CD4-positive, alpha-beta T cell (primary cell): ENCODE measurements at regions not wholly inside any gene's neighbourhood (a gene's known extent, or its start where the extent isn't known, plus 50 kb on each side); places are given as distances from the start of the nearest gene placed in this dataset.

ENCODE experiments used
- ATAC-seq: fragments of 200-7000 bp; cut with Tn5 transposase; one replicate; pipeline ENCODE4 v1.10.0; 2022; ENCODE audit warnings: mild to moderate bottlenecking; ENCODE audit not compliant: poor library complexity
- CTCF ChIA-PET: fragments of 350-600 bp; sonication (Branson Sonifier 250); formaldehyde crosslinking; loops from one replicate; lab custom pipeline; 2021; ENCODE audit warnings: antibody characterized with exemption, inconsistent platforms; lab: Charles Lee
- POLR2A ChIA-PET: fragments of 350-600 bp; sonication (Branson Sonifier 250); formaldehyde crosslinking; loops from one replicate; lab custom pipeline; 2021; ENCODE audit warnings: antibody characterized with exemption, inconsistent platforms; lab: Charles Lee
- DNase-seq, 14 experiments: peaks; one replicate each; pipeline ENCODE4 v3.0.0-alpha.2; 2013 to 2020; ENCODE audit warnings: mixed read lengths in 2 of 14
- H3K27ac ChIP-seq, 2 donors: one replicate each; pipeline versions ENCODE4 v1.5.1 to v1.7.0; 2013; ENCODE audit warnings: low read length in 2 of 2, low read depth in 1 of 2, mild to moderate bottlenecking in 1 of 2
- H3K27me3 ChIP-seq, 2 experiments: 1 replicate in 1 of 2; 2 replicates in 1 of 2; pipeline versions ENCODE4 v1.6.1 to v1.7.0; 2013; ENCODE audit warnings: low read length in 2 of 2, control low read depth in 1 of 2, mild to moderate bottlenecking in 1 of 2, moderate library complexity in 1 of 2; ENCODE audit not compliant: insufficient read depth in 2 of 2, control insufficient read depth in 1 of 2
- H3K36me3 ChIP-seq: one replicate; pipeline ENCODE4 v1.6.1; 2013; ENCODE audit warnings: low read length, control low read depth; ENCODE audit not compliant: insufficient read depth
- H3K4me1 ChIP-seq: one replicate; pipeline ENCODE4 v1.6.1; 2013; ENCODE audit warnings: low read length, control low read depth; ENCODE audit not compliant: insufficient read depth
- H3K4me3 ChIP-seq: one replicate; pipeline ENCODE4 v1.5.1; 2013; ENCODE audit warnings: mild to moderate bottlenecking, low read length, moderate library complexity
- H3K9me3 ChIP-seq, 2 experiments: 1 replicate in 1 of 2; 2 replicates in 1 of 2; pipeline versions ENCODE4 v1.6.1 to v1.7.0; 2013; ENCODE audit warnings: low read length in 2 of 2, mild to moderate bottlenecking in 2 of 2, control low read depth in 1 of 2, moderate library complexity in 1 of 2; ENCODE audit not compliant: control insufficient read depth in 1 of 2, insufficient read depth in 1 of 2
- H3K27ac Mint-ChIP-seq: one replicate; pipeline ENCODE4 v1.8.0; 2020; ENCODE audit warnings: mixed read lengths
- H3K27me3 Mint-ChIP-seq: one replicate; pipeline ENCODE4 v1.8.0; 2021; ENCODE audit warnings: mixed read lengths
- H3K36me3 Mint-ChIP-seq: one replicate; pipeline ENCODE4 v1.8.0; 2021; ENCODE audit warnings: low read depth, mixed read lengths
- H3K4me1 Mint-ChIP-seq: one replicate; pipeline ENCODE4 v1.8.0; 2021; ENCODE audit warnings: low read depth, mixed read lengths
- H3K4me3 Mint-ChIP-seq: one replicate; pipeline ENCODE4 v1.8.0; 2020; ENCODE audit warnings: mild to moderate bottlenecking, mixed read lengths
- H3K9me3 Mint-ChIP-seq: one replicate; pipeline ENCODE4 v1.8.0; 2020; ENCODE audit warnings: mixed read lengths
- intact Hi-C, 2 experiments: fragments of 100-400 bp; cut with DNase I in 1 of 2; cut with micrococcal nuclease in 1 of 2; formaldehyde crosslinking; loops; one replicate each; pipeline versions ENCODE4 v1.15.1 to v1.9.0; 2023 to 2025; cut with DNase I, micrococcal nuclease
- TF ChIP-seq, protein P1 (sequence below): fragments of 200-600 bp; IDR thresholded peaks from one replicate; pipeline ENCODE4 v1.8.0; 2022; ENCODE audit warnings: antibody characterized with exemption, mild to moderate bottlenecking

DNA sequence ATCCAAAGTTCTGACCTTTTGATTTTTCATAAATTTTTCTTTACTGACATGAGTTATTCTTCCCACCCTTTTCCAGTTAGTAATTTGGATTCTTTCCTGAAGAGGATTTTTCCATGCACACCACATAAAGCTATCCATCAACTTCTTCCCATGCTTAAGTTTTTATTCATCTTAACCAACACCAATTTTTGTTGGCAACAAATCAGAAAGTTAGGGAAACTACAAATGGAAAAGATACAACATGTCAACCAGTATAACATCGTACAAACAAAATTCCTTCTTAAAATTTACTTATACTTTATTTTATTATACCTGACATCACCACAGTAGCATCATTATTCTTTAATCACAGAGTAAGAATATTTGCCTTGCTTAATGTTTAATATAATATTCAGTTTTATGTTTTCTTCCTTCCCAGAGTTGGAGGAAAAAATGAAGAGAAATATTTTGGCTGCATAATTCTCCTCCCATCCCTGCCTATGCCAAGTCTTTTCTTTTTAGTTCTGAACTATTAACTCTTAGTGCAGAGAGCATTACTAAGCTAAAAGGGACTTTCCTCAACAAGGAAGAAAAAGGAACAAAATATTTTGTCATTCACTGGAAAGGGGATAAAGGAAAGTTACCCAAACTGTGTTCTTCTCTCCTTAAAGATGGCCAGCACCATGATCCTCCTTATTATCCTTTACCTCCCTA is 67.5 kb upstream of the MEOX2 start:
- ATAC-seq = no peak
- intact Hi-C loops = no loop called here
- POLR2A ChIA-PET = no interaction called here

DNA sequence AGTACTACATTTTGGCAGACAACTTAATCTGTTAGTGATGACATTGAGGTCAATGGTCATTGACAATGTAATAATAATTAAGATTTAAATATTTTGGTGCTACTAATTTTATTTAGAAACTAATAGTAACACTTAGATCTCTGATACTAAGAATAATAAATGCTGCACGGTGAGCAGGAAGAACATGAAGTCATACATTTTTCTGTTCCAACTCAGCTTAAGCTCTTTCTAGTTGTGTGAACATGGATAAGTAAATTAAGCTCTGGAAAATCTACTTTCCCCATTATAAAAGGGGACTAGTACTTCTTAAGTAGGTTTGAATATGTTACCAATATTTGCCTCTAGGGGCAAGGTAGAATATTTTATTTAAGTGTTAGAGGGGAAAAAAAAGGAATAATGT is 65.9 kb upstream of the MEOX2 start:
- Histone ChIP-seq H3K9me3 (peaks cover 0 to 7% of the 10 kb centered on the region in 2 experiments), H3K27ac (no peak overlapping the region), H3K27me3 (no peaks in the 10 kb centered on the region), H3K4me1 (no peaks in the 10 kb centered on the region), H3K36me3 (no peaks in the 10 kb centered on the region), H3K4me3 (no peak overlapping the region)
- POLR2A ChIA-PET = interaction anchor here (0.7 kb wide), 1 partner anchor 1865 kb away, joined by 3 read pairs; no protein-coding TSS in a partner anchor
- TF ChIP-seq, protein P1, sequence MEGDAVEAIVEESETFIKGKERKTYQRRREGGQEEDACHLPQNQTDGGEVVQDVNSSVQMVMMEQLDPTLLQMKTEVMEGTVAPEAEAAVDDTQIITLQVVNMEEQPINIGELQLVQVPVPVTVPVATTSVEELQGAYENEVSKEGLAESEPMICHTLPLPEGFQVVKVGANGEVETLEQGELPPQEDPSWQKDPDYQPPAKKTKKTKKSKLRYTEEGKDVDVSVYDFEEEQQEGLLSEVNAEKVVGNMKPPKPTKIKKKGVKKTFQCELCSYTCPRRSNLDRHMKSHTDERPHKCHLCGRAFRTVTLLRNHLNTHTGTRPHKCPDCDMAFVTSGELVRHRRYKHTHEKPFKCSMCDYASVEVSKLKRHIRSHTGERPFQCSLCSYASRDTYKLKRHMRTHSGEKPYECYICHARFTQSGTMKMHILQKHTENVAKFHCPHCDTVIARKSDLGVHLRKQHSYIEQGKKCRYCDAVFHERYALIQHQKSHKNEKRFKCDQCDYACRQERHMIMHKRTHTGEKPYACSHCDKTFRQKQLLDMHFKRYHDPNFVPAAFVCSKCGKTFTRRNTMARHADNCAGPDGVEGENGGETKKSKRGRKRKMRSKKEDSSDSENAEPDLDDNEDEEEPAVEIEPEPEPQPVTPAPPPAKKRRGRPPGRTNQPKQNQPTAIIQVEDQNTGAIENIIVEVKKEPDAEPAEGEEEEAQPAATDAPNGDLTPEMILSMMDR = no peak
- no peak overlapping the region for H3K4me3 Mint-ChIP-seq
- no peaks in the 10 kb centered on the region for H3K36me3 Mint-ChIP-seq
- no peak overlapping the region for H3K27ac Mint-ChIP-seq
- DNase-seq = no peak
- H3K9me3 Mint-ChIP-seq = peaks cover 3% of the 10 kb centered on the region
- no peaks in the 10 kb centered on the region for H3K4me1 Mint-ChIP-seq
- intact Hi-C loops = no loop called here
- no peak for ATAC-seq
- CTCF ChIA-PET = no interaction called here
- H3K27me3 Mint-ChIP-seq = no peaks in the 10 kb centered on the region

More for the DNA sequence above, 67.5 kb upstream of the MEOX2 start:
- peaks cover 3% of the 10 kb centered on the region for H3K9me3 Mint-ChIP-seq
- H3K36me3 Mint-ChIP-seq = no peaks in the 10 kb centered on the region
- no peaks in the 10 kb centered on the region for H3K36me3 ChIP-seq
- H3K27ac Mint-ChIP-seq = no peak overlapping the region
- no peaks in the 10 kb centered on the region for H3K27me3 ChIP-seq
- TF ChIP-seq, protein P1 = no peak
- H3K4me1 Mint-ChIP-seq = no peaks in the 10 kb centered on the region
- H3K9me3 ChIP-seq = peaks cover 0 to 7% of the 10 kb centered on the region in 2 experiments
- H3K4me3 ChIP-seq = no peak overlapping the region
- H3K27ac ChIP-seq = no peak overlapping the region
- DNase-seq = no peak
- H3K4me3 Mint-ChIP-seq = no peak overlapping the region
- CTCF ChIA-PET = no interaction called here
- H3K27me3 Mint-ChIP-seq = no peaks in the 10 kb centered on the region
- H3K4me1 ChIP-seq = no peaks in the 10 kb centered on the region

DNA sequence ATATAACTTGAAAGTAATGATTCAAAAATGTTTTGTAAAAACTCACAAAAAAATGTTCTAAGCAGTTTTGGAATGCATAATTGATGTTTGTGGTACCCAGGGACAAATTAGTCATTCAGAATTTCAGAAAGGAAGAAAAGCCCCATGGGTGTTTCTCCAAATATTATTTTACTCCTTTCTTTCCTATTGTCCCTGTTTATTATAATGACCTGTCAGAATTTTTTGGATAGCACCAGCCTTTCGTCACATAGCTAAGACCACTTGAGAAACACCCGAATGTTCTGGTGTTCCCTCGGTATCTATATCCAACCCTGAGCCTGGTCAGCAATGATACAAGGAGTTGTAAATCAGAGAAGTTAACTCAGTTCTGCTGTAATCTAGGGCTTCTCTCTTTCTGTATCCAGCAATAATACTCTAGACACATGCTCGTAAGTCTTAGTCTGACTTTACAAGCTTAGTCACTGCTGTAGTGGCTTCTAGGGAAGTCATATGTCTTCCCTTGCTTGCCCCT is 64.8 kb upstream of the MEOX2 start:
- Mint-ChIP-seq H3K9me3 (peaks cover 4% of the 10 kb centered on the region), H3K27me3 (no peaks in the 10 kb centered on the region), H3K36me3 (no peaks in the 10 kb centered on the region), H3K27ac (no peak overlapping the region), H3K4me3 (no peak overlapping the region), H3K4me1 (no peaks in the 10 kb centered on the region)
- ChIA-PET POLR2A (no interaction called here), CTCF (no interaction called here)
- Histone ChIP-seq H3K27ac (no peak overlapping the region), H3K4me3 (no peak overlapping the region), H3K9me3 (peaks cover 0 to 7% of the 10 kb centered on the region in 2 experiments), H3K27me3 (no peaks in the 10 kb centered on the region), H3K36me3 (no peaks in the 10 kb centered on the region), H3K4me1 (no peaks in the 10 kb centered on the region)
- no peak for DNase-seq
- intact Hi-C loops = no loop called here
- no peak for ATAC-seq
- TF ChIP-seq, protein P1 = no peak
